SK-N-SH (cell line): ENCODE measurements at regions not wholly inside any gene's neighbourhood (a gene's known extent, or its start where the extent isn't known, plus 50 kb on each side); places are given as distances from the start of the nearest gene placed in this dataset.

ENCODE experiments used
- GABPA ChIP-seq: IDR thresholded peaks from 2 replicates; pipeline ENCODE4 v1.4.0; 2012; ENCODE audit warnings: low read depth, mild to moderate bottlenecking
- RAD21 ChIP-seq: IDR thresholded peaks from 2 replicates; pipeline ENCODE4 v1.6.1; 2012; ENCODE audit warnings: mild to moderate bottlenecking, low read length
- TAF1 ChIP-seq: IDR thresholded peaks from 2 replicates; pipeline ENCODE4 v1.6.1; 2012; ENCODE audit warnings: low read depth, mild to moderate bottlenecking, low read length, moderate library complexity, borderline replicate concordance
- YY1 ChIP-seq: IDR thresholded peaks from 2 replicates; pipeline ENCODE4 v1.4.0; 2012; ENCODE audit warnings: low read depth, mild to moderate bottlenecking
- TF ChIP-seq, protein P1 (sequence below): fragments of 200-600 bp; sonication (generic); IDR thresholded peaks from 2 replicates; pipeline ENCODE4 v1.6.1; 2017; ENCODE audit warnings: antibody characterized with exemption, mild to moderate bottlenecking, moderate library complexity
- TF ChIP-seq, protein P2 (sequence below): IDR thresholded peaks from 2 replicates; pipeline ENCODE4 v1.6.1; 2012; ENCODE audit warnings: mild to moderate bottlenecking, low read depth, low read length, moderate library complexity

DNA sequence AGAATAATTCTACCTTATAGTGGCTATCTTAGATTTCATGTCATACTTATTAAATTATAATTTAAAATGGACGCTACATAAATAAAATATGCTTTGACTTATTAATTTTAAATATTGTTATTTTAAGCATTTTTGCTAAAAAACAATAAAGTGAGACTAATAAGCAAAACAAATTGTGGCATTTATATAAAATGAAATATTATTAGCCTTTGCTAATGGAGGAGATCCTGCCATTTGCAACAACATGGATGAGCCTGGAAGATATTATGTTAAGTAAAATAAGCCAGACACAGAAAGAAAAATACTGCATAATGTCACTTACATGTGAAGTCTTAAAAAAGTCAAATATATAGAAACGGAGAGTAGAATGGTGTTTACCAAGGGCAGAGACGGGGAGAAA is 54.8 kb upstream of the PIK3R4 start:
- no peak for TF ChIP-seq TAF1
- no peak for TF ChIP-seq GABPA
- TF ChIP-seq, protein P1, sequence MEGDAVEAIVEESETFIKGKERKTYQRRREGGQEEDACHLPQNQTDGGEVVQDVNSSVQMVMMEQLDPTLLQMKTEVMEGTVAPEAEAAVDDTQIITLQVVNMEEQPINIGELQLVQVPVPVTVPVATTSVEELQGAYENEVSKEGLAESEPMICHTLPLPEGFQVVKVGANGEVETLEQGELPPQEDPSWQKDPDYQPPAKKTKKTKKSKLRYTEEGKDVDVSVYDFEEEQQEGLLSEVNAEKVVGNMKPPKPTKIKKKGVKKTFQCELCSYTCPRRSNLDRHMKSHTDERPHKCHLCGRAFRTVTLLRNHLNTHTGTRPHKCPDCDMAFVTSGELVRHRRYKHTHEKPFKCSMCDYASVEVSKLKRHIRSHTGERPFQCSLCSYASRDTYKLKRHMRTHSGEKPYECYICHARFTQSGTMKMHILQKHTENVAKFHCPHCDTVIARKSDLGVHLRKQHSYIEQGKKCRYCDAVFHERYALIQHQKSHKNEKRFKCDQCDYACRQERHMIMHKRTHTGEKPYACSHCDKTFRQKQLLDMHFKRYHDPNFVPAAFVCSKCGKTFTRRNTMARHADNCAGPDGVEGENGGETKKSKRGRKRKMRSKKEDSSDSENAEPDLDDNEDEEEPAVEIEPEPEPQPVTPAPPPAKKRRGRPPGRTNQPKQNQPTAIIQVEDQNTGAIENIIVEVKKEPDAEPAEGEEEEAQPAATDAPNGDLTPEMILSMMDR = no peak
- no peak for TF ChIP-seq YY1
- TF ChIP-seq, protein P2, sequence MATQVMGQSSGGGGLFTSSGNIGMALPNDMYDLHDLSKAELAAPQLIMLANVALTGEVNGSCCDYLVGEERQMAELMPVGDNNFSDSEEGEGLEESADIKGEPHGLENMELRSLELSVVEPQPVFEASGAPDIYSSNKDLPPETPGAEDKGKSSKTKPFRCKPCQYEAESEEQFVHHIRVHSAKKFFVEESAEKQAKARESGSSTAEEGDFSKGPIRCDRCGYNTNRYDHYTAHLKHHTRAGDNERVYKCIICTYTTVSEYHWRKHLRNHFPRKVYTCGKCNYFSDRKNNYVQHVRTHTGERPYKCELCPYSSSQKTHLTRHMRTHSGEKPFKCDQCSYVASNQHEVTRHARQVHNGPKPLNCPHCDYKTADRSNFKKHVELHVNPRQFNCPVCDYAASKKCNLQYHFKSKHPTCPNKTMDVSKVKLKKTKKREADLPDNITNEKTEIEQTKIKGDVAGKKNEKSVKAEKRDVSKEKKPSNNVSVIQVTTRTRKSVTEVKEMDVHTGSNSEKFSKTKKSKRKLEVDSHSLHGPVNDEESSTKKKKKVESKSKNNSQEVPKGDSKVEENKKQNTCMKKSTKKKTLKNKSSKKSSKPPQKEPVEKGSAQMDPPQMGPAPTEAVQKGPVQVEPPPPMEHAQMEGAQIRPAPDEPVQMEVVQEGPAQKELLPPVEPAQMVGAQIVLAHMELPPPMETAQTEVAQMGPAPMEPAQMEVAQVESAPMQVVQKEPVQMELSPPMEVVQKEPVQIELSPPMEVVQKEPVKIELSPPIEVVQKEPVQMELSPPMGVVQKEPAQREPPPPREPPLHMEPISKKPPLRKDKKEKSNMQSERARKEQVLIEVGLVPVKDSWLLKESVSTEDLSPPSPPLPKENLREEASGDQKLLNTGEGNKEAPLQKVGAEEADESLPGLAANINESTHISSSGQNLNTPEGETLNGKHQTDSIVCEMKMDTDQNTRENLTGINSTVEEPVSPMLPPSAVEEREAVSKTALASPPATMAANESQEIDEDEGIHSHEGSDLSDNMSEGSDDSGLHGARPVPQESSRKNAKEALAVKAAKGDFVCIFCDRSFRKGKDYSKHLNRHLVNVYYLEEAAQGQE = no peak
- TF ChIP-seq RAD21 = no peak
